ENCODE measurements at regions not wholly inside any gene's neighbourhood (a gene's known extent, or its start where the extent isn't known, plus 50 kb on each side); places are given as distances from the start of the nearest gene placed in this dataset.
"Not testable (repeated sequence)": the region's sequence is repeated elsewhere in the genome, so short reads cannot be mapped to it uniquely, and the experiment has no call there.

GRCh38 chr13:54263868-54264267, 1235.3 kb downstream of the OLFM4 start:
- no peak for DNase-seq (ENCODE audit: low read depth in 2 of 2)

GRCh38 chr13:54267253-54267668, 1238.6 kb downstream of the OLFM4 start:
- DNase-seq (ENCODE audit: low read depth in 2 of 2): not testable (repeated sequence)

- not testable (repeated sequence) for DNase-seq (ENCODE audit: low read depth in 2 of 2)
These were observed 1239.5 kb downstream of the OLFM4 start for GRCh38 chr13:54268013-54268695.

- DNase-seq (ENCODE audit: low read depth in 2 of 2): no peak
These were observed 1258.6 kb downstream of the OLFM4 start for GRCh38 chr13:54287062-54287764.

- no peak for DNase-seq (ENCODE audit: low read depth in 2 of 2)
These were observed 1272.5 kb downstream of the OLFM4 start for GRCh38 chr13:54301085-54301484.

GRCh38 chr13:54305377-54305776, 1276.8 kb downstream of the OLFM4 start:
- no peak for DNase-seq (ENCODE audit: low read depth in 2 of 2)

GRCh38 chr13:54312885-54313284, 1284.3 kb downstream of the OLFM4 start:
- DNase-seq (ENCODE audit: low read depth in 2 of 2): no peak

- DNase-seq (ENCODE audit: low read depth in 2 of 2): no peak
These were observed 1289.1 kb downstream of the OLFM4 start for GRCh38 chr13:54317722-54318121.

GRCh38 chr13:54337540-54337939, 1308.9 kb downstream of the OLFM4 start:
- no peak for DNase-seq (ENCODE audit: low read depth in 2 of 2)

- no peak for DNase-seq (ENCODE audit: low read depth in 2 of 2)
These were observed 1318.9 kb downstream of the OLFM4 start for GRCh38 chr13:54347531-54347930.

GRCh38 chr13:54356209-54356608, 1327.6 kb downstream of the OLFM4 start:
- no peak for DNase-seq (ENCODE audit: low read depth in 2 of 2)

GRCh38 chr13:54356849-54357248, 1328.2 kb downstream of the OLFM4 start:
- no peak for DNase-seq (ENCODE audit: low read depth in 2 of 2)

- no peak for DNase-seq (ENCODE audit: low read depth in 2 of 2)
These were observed 1328.8 kb downstream of the OLFM4 start for GRCh38 chr13:54357284-54357933.

GRCh38 chr13:54361460-54361859, 1332.8 kb downstream of the OLFM4 start:
- DNase-seq (ENCODE audit: low read depth in 2 of 2): no peak

GRCh38 chr13:54366728-54367127, 1338.1 kb downstream of the OLFM4 start:
- no peak for DNase-seq (ENCODE audit: low read depth in 2 of 2)

GRCh38 chr13:54367639-54368271, 1339.1 kb downstream of the OLFM4 start:
- no peak for DNase-seq (ENCODE audit: low read depth in 2 of 2)

GRCh38 chr13:54368387-54368786, 1339.8 kb downstream of the OLFM4 start:
- DNase-seq (ENCODE audit: low read depth in 2 of 2): no peak

- DNase-seq (ENCODE audit: low read depth in 2 of 2): no peak
These were observed 1344.6 kb downstream of the OLFM4 start for GRCh38 chr13:54373211-54373610.

- no peak for DNase-seq (ENCODE audit: low read depth in 2 of 2)
These were observed 1350.8 kb downstream of the OLFM4 start for GRCh38 chr13:54379461-54379860.

GRCh38 chr13:54383604-54384003, 1355.0 kb downstream of the OLFM4 start:
- no peak for DNase-seq (ENCODE audit: low read depth in 2 of 2)

- no peak for DNase-seq (ENCODE audit: low read depth in 2 of 2)
These were observed 1359.0 kb downstream of the OLFM4 start for GRCh38 chr13:54387625-54388024.

GRCh38 chr13:54390841-54391240, 1362.2 kb downstream of the OLFM4 start:
- no peak for DNase-seq (ENCODE audit: low read depth in 2 of 2)
